B cell (primary cell): ENCODE measurements at regions not wholly inside any gene's neighbourhood (a gene's known extent, or its start where the extent isn't known, plus 50 kb on each side); places are given as distances from the start of the nearest gene placed in this dataset.

Experiments used
- ATAC-seq: fragments of 200-7000 bp; cut with Tn5 transposase; one replicate; pipeline ENCODE4 v1.10.0; 2021; ENCODE audit warnings: low read depth, mild to moderate bottlenecking, moderate number of reproducible peaks, moderate library complexity
- CTCF ChIA-PET: fragments of 350-600 bp; sonication (Branson Sonifier 250); formaldehyde crosslinking; loops from one replicate; lab custom pipeline; 2021; ENCODE audit warnings: antibody characterized with exemption, inconsistent platforms; lab: Charles Lee
- POLR2A ChIA-PET: fragments of 350-600 bp; sonication (Branson Sonifier 250); formaldehyde crosslinking; loops from one replicate; lab custom pipeline; 2021; ENCODE audit warnings: antibody characterized with exemption; lab: Charles Lee
- DNase-seq: peaks from one replicate; pipeline ENCODE4 v3.0.0; 2013
- H2AFZ ChIP-seq: 2 replicates; pipeline ENCODE4 v1.6.1; 2012; ENCODE audit warnings: mild to moderate bottlenecking, low read depth, low read length; ENCODE audit not compliant: insufficient read depth, poor library complexity, severe bottlenecking
- H3K27ac ChIP-seq, 2 donors: 1 replicate in 1 of 2; 2 replicates in 1 of 2; pipeline ENCODE4 v1.5.1; 2012 to 2013; ENCODE audit warnings: low read length in 2 of 2, mild to moderate bottlenecking in 2 of 2, moderate library complexity in 1 of 2
- H3K27me3 ChIP-seq, 4 experiments: fragments of 200-600 bp in 1 of 4; sonication (generic) in 1 of 4; replicated peaks in 1 of 4; 1 replicate in 2 of 4; 2 replicates in 2 of 4; pipeline versions ENCODE4 v1.6.1 to v1.7.0; 2013 to 2016; ENCODE audit warnings: low read length in 3 of 4, mild to moderate bottlenecking in 2 of 4, mixed read lengths in 1 of 4, moderate library complexity in 1 of 4; ENCODE audit not compliant: insufficient read depth in 4 of 4, control insufficient read depth in 3 of 4; ENCODE audit errors: control extremely low read depth in 1 of 4
- H3K36me3 ChIP-seq, 2 experiments: replicated peaks in 1 of 2; 1 replicate in 1 of 2; 2 replicates in 1 of 2; pipeline versions ENCODE4 v1.6.1 to v1.7.1; 2013; ENCODE audit warnings: low read length in 1 of 2; ENCODE audit not compliant: insufficient read depth in 2 of 2, control insufficient read depth in 1 of 2; ENCODE audit errors: control extremely low read depth in 1 of 2, extremely low read depth in 1 of 2
- H3K4me1 ChIP-seq, 2 donors: fragments of 200-600 bp in 1 of 2; sonication (generic) in 1 of 2; 1 replicate in 1 of 2; 2 replicates in 1 of 2; pipeline versions ENCODE4 v1.5.1 to v1.6.1; 2013 to 2017; ENCODE audit warnings: low read length in 2 of 2; ENCODE audit not compliant: control insufficient read depth in 2 of 2, insufficient read depth in 2 of 2
- H3K4me2 ChIP-seq: replicated peaks from 2 replicates; pipeline ENCODE3; 2012; ENCODE audit warnings: mild to moderate bottlenecking, low read depth, low read length; ENCODE audit not compliant: poor library complexity, severe bottlenecking
- H3K4me3 ChIP-seq, 5 experiments: fragments of 200-600 bp in 1 of 5; sonication (generic) in 1 of 5; 1 replicate in 3 of 5; 2 replicates in 2 of 5; pipeline versions ENCODE4 v1.5.1 to v1.7.0; 2011 to 2016; ENCODE audit warnings: low read length in 4 of 5, mild to moderate bottlenecking in 4 of 5, low read depth in 2 of 5, control low read depth in 1 of 5, moderate library complexity in 1 of 5; ENCODE audit not compliant: insufficient read depth in 1 of 5; ENCODE audit errors: control extremely low read depth in 1 of 5, extremely low read depth in 1 of 5
- H3K79me2 ChIP-seq: fragments of 200-600 bp; sonication (generic); one replicate; pipeline ENCODE4 v1.6.0; 2016; ENCODE audit warnings: low read length; ENCODE audit not compliant: control insufficient read depth, insufficient read depth
- H3K9ac ChIP-seq: fragments of 200-600 bp; sonication (generic); 2 replicates; pipeline ENCODE4 v1.6.1; 2017; ENCODE audit warnings: mild to moderate bottlenecking, low read length, moderate library complexity
- H3K9me3 ChIP-seq, 3 donors: one replicate each; pipeline versions ENCODE4 v1.6.1 to v1.7.1; 2013; ENCODE audit warnings: low read length in 2 of 3; ENCODE audit not compliant: control insufficient read depth in 2 of 3, insufficient read depth in 1 of 3; ENCODE audit errors: control extremely low read depth in 1 of 3
- H4K20me1 ChIP-seq: 2 replicates; pipeline ENCODE4 v1.6.0; 2012; ENCODE audit warnings: mild to moderate bottlenecking, low read length; ENCODE audit not compliant: insufficient read depth, control insufficient read depth, poor library complexity, severe bottlenecking
- H3K27ac Mint-ChIP-seq: one replicate; pipeline ENCODE4 v1.8.0; 2021; ENCODE audit warnings: mixed read lengths
- H3K27me3 Mint-ChIP-seq: one replicate; pipeline ENCODE4 v1.8.0; 2021; ENCODE audit warnings: mixed read lengths
- H3K4me1 Mint-ChIP-seq: one replicate; pipeline ENCODE4 v1.8.0; 2021; ENCODE audit warnings: mixed read lengths
- H3K4me3 Mint-ChIP-seq: one replicate; pipeline ENCODE4 v1.8.0; 2021; ENCODE audit warnings: mixed read lengths
- H3K9me3 Mint-ChIP-seq: one replicate; pipeline ENCODE4 v1.8.0; 2022; ENCODE audit warnings: mixed read lengths; ENCODE audit not compliant: insufficient read depth
- CTCF ChIP-seq: fragments of 200-600 bp; IDR thresholded peaks from one replicate; pipeline ENCODE4 v1.8.0; 2022; ENCODE audit warnings: antibody characterized with exemption, mild to moderate bottlenecking
- EZH2 ChIP-seq: IDR thresholded peaks from 2 replicates; pipeline ENCODE4 v1.6.1; 2012; ENCODE audit warnings: borderline replicate concordance, low read depth, mild to moderate bottlenecking, moderate library complexity, low read length; ENCODE audit not compliant: insufficient read depth, poor library complexity, severe bottlenecking
- WGBS: methylation state at CpG from one replicate; pipeline ENCODE4 v1.1.5; 2013; ENCODE audit warnings: missing lambda C conversion rate; ENCODE audit not compliant: insufficient coverage; 5-methylcytosine and 5-hydroxymethylcytosine counted together
- intact Hi-C: fragments of 100-400 bp; cut with micrococcal nuclease; formaldehyde crosslinking; loops from one replicate; pipeline ENCODE4 v1.10.0; 2022

DNA sequence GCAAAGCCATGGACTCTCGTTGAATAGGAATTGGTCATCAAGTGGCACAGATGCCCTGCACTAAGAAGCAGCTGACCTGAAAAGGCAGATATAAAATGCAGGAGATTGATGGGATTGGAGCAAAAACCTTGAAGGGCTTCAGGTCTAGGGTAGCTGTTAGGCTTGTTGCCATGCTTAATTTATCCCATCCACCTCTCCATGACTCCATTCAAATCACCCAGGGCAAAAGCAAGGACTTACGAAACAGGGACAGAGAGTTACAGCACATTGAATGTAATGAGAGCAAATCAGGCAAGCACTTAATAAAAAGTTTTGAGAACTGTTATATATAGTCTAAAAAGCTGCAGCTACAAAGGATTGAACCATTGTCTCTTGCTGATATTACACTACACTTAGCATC lies 298.2 kb upstream of the ESRRG start:
- Histone ChIP-seq H3K4me3 (no peak overlapping the region), H2AFZ (no peak overlapping the region), H3K79me2 (no peaks in the 10 kb centered on the region), H3K9me3 (no peaks in the 10 kb centered on the region), H3K4me1 (no peaks in the 10 kb centered on the region), H4K20me1 (no peaks in the 10 kb centered on the region), H3K36me3 (no peaks in the 10 kb centered on the region), H3K27ac (no peak overlapping the region), H3K27me3 (peaks cover 0 to 4% (median 0%) of the 10 kb centered on the region in 4 experiments), H3K4me2 (no peak overlapping the region), H3K9ac (no peak overlapping the region)
- ChIA-PET CTCF (no interaction called here), POLR2A (no interaction called here)
- intact Hi-C loops: no loop called here
- Mint-ChIP-seq H3K27me3 (no peaks in the 10 kb centered on the region), H3K27ac (no peak overlapping the region), H3K9me3 (no peaks in the 10 kb centered on the region), H3K4me3 (no peak overlapping the region), H3K4me1 (no peaks in the 10 kb centered on the region)
- ATAC-seq (no peak), DNase-seq (no peak)
- TF ChIP-seq EZH2: no peak
- TF ChIP-seq CTCF: no peak
- 0% methylated on average over 1 of the region's 2 CpGs for WGBS

DNA sequence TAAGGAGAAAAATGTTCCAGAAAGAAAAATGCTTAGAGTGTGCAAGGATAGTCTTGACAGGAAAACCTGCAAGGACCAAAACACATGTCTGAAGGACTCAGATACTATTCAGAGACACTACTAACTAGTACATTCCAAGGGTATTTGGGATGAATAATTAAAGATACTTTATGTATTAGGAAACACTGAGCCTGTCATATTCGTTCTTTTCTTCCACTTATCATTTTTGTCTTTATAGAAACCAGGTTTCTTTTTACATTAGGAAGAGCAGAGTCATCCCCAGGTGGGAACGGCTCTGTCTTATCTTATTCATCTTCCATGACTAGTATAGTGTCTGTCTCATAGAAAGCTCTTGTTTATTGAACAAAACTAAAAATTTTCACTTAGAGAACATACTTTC lies 296.2 kb upstream of the ESRRG start:
- Histone ChIP-seq H3K27me3 (no peaks in the 10 kb centered on the region), H3K4me1 (no peaks in the 10 kb centered on the region), H3K4me2 (no peak overlapping the region), H4K20me1 (no peaks in the 10 kb centered on the region), H3K4me3 (no peak overlapping the region), H3K9ac (no peak overlapping the region), H3K9me3 (no peaks in the 10 kb centered on the region), H3K79me2 (no peaks in the 10 kb centered on the region), H3K27ac (no peak overlapping the region), H2AFZ (no peak overlapping the region), H3K36me3 (no peaks in the 10 kb centered on the region)
- no peaks in the 10 kb centered on the region for H3K4me1 Mint-ChIP-seq
- WGBS: no CpG with 5 or more reads among the region's 2 CpGs
- ATAC-seq (no peak), DNase-seq (no peak)
- ChIA-PET CTCF (no interaction called here), POLR2A (no interaction called here)
- H3K9me3 Mint-ChIP-seq: no peaks in the 10 kb centered on the region
- intact Hi-C loops: no loop called here
- TF ChIP-seq EZH2: no peak
- H3K27me3 Mint-ChIP-seq: no peaks in the 10 kb centered on the region
- H3K27ac Mint-ChIP-seq: no peak overlapping the region
- H3K4me3 Mint-ChIP-seq: no peak overlapping the region
